DOHH2 (cell line): ENCODE measurements at regions not wholly inside any gene's neighbourhood (a gene's known extent, or its start where the extent isn't known, plus 50 kb on each side); places are given as distances from the start of the nearest gene placed in this dataset.

ENCODE experiments used
- EZH2phosphoT487 ChIP-seq: fragments of 200-600 bp; sonication (generic); IDR thresholded peaks from 2 replicates; pipeline ENCODE4 v1.6.1; 2017; ENCODE audit warnings: borderline replicate concordance, mild to moderate bottlenecking, antibody characterized with exemption, low read length, moderate library complexity, mixed read lengths
- TF ChIP-seq, protein P1 (sequence below): fragments of 200-600 bp; sonication (generic); IDR thresholded peaks from one replicate; pipeline ENCODE4 v1.5.1; 2014; ENCODE audit warnings: antibody characterized with exemption, mild to moderate bottlenecking, low read depth, low read length; ENCODE audit not compliant: poor library complexity, severe bottlenecking

DNA sequence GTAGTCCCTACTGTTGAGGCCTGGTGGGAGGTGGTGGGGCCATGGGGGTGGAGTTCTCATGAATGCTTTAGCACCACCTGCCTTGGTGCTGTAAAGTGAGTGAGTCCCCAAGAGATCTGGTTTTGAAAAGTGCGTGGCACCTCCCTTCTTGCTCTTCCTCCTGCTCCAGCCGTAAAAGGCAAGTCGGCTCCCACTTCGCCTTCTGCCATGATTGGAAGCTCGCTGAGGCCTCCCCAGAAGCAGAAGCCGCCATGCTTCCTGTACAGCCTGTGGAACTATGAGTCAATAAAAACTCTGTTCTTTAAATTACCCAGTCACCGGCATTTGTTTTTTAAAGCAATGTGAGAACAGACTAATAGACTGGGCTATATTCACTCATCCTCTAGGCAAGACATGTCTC is 141.3 kb upstream of the ALKAL2 start:
- TF ChIP-seq, protein P1, sequence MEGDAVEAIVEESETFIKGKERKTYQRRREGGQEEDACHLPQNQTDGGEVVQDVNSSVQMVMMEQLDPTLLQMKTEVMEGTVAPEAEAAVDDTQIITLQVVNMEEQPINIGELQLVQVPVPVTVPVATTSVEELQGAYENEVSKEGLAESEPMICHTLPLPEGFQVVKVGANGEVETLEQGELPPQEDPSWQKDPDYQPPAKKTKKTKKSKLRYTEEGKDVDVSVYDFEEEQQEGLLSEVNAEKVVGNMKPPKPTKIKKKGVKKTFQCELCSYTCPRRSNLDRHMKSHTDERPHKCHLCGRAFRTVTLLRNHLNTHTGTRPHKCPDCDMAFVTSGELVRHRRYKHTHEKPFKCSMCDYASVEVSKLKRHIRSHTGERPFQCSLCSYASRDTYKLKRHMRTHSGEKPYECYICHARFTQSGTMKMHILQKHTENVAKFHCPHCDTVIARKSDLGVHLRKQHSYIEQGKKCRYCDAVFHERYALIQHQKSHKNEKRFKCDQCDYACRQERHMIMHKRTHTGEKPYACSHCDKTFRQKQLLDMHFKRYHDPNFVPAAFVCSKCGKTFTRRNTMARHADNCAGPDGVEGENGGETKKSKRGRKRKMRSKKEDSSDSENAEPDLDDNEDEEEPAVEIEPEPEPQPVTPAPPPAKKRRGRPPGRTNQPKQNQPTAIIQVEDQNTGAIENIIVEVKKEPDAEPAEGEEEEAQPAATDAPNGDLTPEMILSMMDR = no peak
- TF ChIP-seq EZH2phosphoT487 = no peak
